ENCODE measurements at regions not wholly inside any gene's neighbourhood (a gene's known extent, or its start where the extent isn't known, plus 50 kb on each side); places are given as distances from the start of the nearest gene placed in this dataset.

GRCh38 chr1:157240495-157241184 is 102.4 kb upstream of the ETV3 start:
- POLR2A ChIA-PET: interaction anchor here (0.9 kb wide), 1 partner anchor 119 kb away, joined by 3 read pairs; no protein-coding TSS in a partner anchor
- peak; percentile 84 to 88 for DNase-seq
- CTCF ChIA-PET: interaction anchor here (0.5 to 1.1 kb wide), 3 partner anchors 154 to 884 kb away, joined by 3 to 4 read pairs (median 3); no protein-coding TSS in a partner anchor
- H3K9me3 Mint-ChIP-seq (ENCODE audit: unreplicated experiment): peaks cover 15% of the 10 kb centered on the region
- no TSS peak for BruUV-seq (replicated peaks)
- Histone ChIP-seq H3K36me3 (ENCODE audit: control insufficient read depth, insufficient read depth, low read length) (no peaks in the 10 kb centered on the region), H3K9me3 (0 out of 2 replicates have a peak, but pooled peaks cover 3% of the 10 kb centered on the region), H3K4me3 (ENCODE audit: low read depth, low read length) (no peak overlapping the region), H3K4me1 (peaks cover 50% of the 10 kb centered on the region), H3K27me3 (replicated peaks; ENCODE audit: control insufficient read depth, insufficient read depth, low read length) (no peaks in the 10 kb centered on the region)
- TF ChIP-seq CTCF (IDR thresholded peaks at IDR 0.05; ENCODE audit: insufficient read depth in 1 of 2, low read depth in 1 of 2, low read length in 1 of 2, severe bottlenecking in 1 of 2, unreplicated experiment in 1 of 2): no peak
- H3K4me1 Mint-ChIP-seq (ENCODE audit: low read depth, unreplicated experiment): peaks cover 43% of the 10 kb centered on the region
- intact Hi-C loops (cut with micrococcal nuclease; ENCODE audit: unreplicated experiment): loop anchor here (1.0 to 2.0 kb wide), 3 partner anchors 48 to 249 kb away; no protein-coding TSS in a partner anchor
- H3K36me3 Mint-ChIP-seq (ENCODE audit: insufficient read depth, unreplicated experiment): peaks cover 19% of the 10 kb centered on the region
- H3K4me3 Mint-ChIP-seq (ENCODE audit: unreplicated experiment): peak overlapping the region; percentile 36
- no peaks in the 10 kb centered on the region for H3K27me3 Mint-ChIP-seq (ENCODE audit: insufficient read depth, unreplicated experiment)
- peak overlapping the region; percentile 91 for H3K27ac Mint-ChIP-seq (ENCODE audit: unreplicated experiment)

- H3K27ac Mint-ChIP-seq (ENCODE audit: unreplicated experiment): peak overlapping the region; percentile 91
- Histone ChIP-seq H3K4me1 (peaks cover 57% of the 10 kb centered on the region), H3K27me3 (replicated peaks; ENCODE audit: control insufficient read depth, insufficient read depth, low read length) (no peaks in the 10 kb centered on the region), H3K9me3 (0 out of 2 replicates have a peak, but pooled peaks cover 3% of the 10 kb centered on the region), H3K4me3 (ENCODE audit: low read depth, low read length) (no peak overlapping the region), H3K36me3 (ENCODE audit: control insufficient read depth, insufficient read depth, low read length) (no peaks in the 10 kb centered on the region)
- no peak for DNase-seq
- H3K36me3 Mint-ChIP-seq (ENCODE audit: insufficient read depth, unreplicated experiment): peaks cover 25% of the 10 kb centered on the region
- no TSS peak for BruUV-seq (replicated peaks)
- no peaks in the 10 kb centered on the region for H3K27me3 Mint-ChIP-seq (ENCODE audit: insufficient read depth, unreplicated experiment)
- POLR2A ChIA-PET: interaction anchor here (0.9 kb wide), 1 partner anchor 119 kb away, joined by 3 read pairs; no protein-coding TSS in a partner anchor
- H3K4me3 Mint-ChIP-seq (ENCODE audit: unreplicated experiment): no peak overlapping the region
- TF ChIP-seq CTCF (IDR thresholded peaks at IDR 0.05; ENCODE audit: insufficient read depth in 1 of 2, low read depth in 1 of 2, low read length in 1 of 2, severe bottlenecking in 1 of 2, unreplicated experiment in 1 of 2): no peak
- CTCF ChIA-PET: interaction anchor here (1.1 kb wide), 1 partner anchor 166 kb away, joined by 3 read pairs; no protein-coding TSS in a partner anchor
- peaks cover 45% of the 10 kb centered on the region for H3K4me1 Mint-ChIP-seq (ENCODE audit: low read depth, unreplicated experiment)
- peaks cover 8% of the 10 kb centered on the region for H3K9me3 Mint-ChIP-seq (ENCODE audit: unreplicated experiment)
- intact Hi-C loops (cut with micrococcal nuclease; ENCODE audit: unreplicated experiment): loop anchor here (1.0 to 5.0 kb wide), 4 partner anchors 47 to 249 kb away; no protein-coding TSS in a partner anchor
Observed at GRCh38 chr1:157239936-157240335, 101.7 kb upstream of the ETV3 start.

GRCh38 chr1:157238585-157238984 is 100.4 kb upstream of the ETV3 start:
- peaks cover 58% of the 10 kb centered on the region for H3K4me1 Mint-ChIP-seq (ENCODE audit: low read depth, unreplicated experiment)
- no peaks in the 10 kb centered on the region for H3K9me3 Mint-ChIP-seq (ENCODE audit: unreplicated experiment)
- ChIA-PET CTCF (no interaction called here), POLR2A (no interaction called here)
- intact Hi-C loops (cut with micrococcal nuclease; ENCODE audit: unreplicated experiment): loop anchor here (5.0 kb wide), 1 partner anchor 204 kb away; no protein-coding TSS in a partner anchor
- Histone ChIP-seq H3K4me3 (ENCODE audit: low read depth, low read length) (no peak overlapping the region), H3K4me1 (peaks cover 70% of the 10 kb centered on the region), H3K9me3 (0 out of 2 replicates have a peak, but pooled peaks cover 3% of the 10 kb centered on the region), H3K36me3 (ENCODE audit: control insufficient read depth, insufficient read depth, low read length) (no peaks in the 10 kb centered on the region), H3K27me3 (replicated peaks; ENCODE audit: control insufficient read depth, insufficient read depth, low read length) (no peaks in the 10 kb centered on the region)
- no peak overlapping the region for H3K4me3 Mint-ChIP-seq (ENCODE audit: unreplicated experiment)
- BruUV-seq (replicated peaks): no TSS peak
- H3K36me3 Mint-ChIP-seq (ENCODE audit: insufficient read depth, unreplicated experiment): peaks cover 28% of the 10 kb centered on the region
- DNase-seq: no peak
- H3K27me3 Mint-ChIP-seq (ENCODE audit: insufficient read depth, unreplicated experiment): no peaks in the 10 kb centered on the region
- no peak for TF ChIP-seq CTCF (IDR thresholded peaks at IDR 0.05; ENCODE audit: insufficient read depth in 1 of 2, low read depth in 1 of 2, low read length in 1 of 2, severe bottlenecking in 1 of 2, unreplicated experiment in 1 of 2)
- peak overlapping the region; percentile 69 for H3K27ac Mint-ChIP-seq (ENCODE audit: unreplicated experiment)

All from Caco-2 (cell line).